ENCODE measurements at regions not wholly inside any gene's neighbourhood (a gene's known extent, or its start where the extent isn't known, plus 50 kb on each side); places are given as distances from the start of the nearest gene placed in this dataset.

GRCh38 chr18:39843546-39843945 lies 2111.5 kb upstream of the PIK3C3 start:
- no peak for ATAC-seq
- ChIA-PET SMC1A (ENCODE audit: uncharacterized antibody, unreplicated experiment) (no interaction called here), POLR2A (no interaction called here), CTCF (no interaction called here), RAD21 (ENCODE audit: unreplicated experiment) (no interaction called here)
- in situ Hi-C loops (cut with MboI) = no loop called here
- intact Hi-C loops (cut with micrococcal nuclease; ENCODE audit: unreplicated experiment) = no loop called here
- H3K27me3 ChIP-seq (replicated peaks in 1 of 2; ENCODE audit: control insufficient read depth in 2 of 2, insufficient read depth in 2 of 2, low read length in 1 of 2) = no peaks in the 10 kb centered on the region
- WGBS (ENCODE audit: insufficient coverage, insufficient replicate concordance, low lambda C conversion rate, missing lambda C conversion rate) = 2% methylated on average over 4 of the region's 4 CpGs
- H3K9ac ChIP-seq (ENCODE audit: control insufficient read depth, insufficient read depth, low read length) = no peak overlapping the region
- H4K20me1 ChIP-seq (ENCODE audit: control insufficient read depth, insufficient read depth) = no peaks in the 10 kb centered on the region
- BruUV-seq (replicated peaks) = no TSS peak
- no peaks in the 10 kb centered on the region for H3K9me3 ChIP-seq (replicated peaks; ENCODE audit: control insufficient read depth, insufficient read depth, low read length)
- FAIRE-seq = no peak
- H3K4me1 ChIP-seq (ENCODE audit: control insufficient read depth, insufficient read depth, low read length) = no peaks in the 10 kb centered on the region
- H3K4me2 ChIP-seq (ENCODE audit: control insufficient read depth, insufficient read depth) = no peak overlapping the region
- TF ChIP-seq ZNF217 (IDR thresholded peaks at IDR 0.05) (no peak), POLR2A (IDR thresholded peaks at IDR 0.05; ENCODE audit: low read depth, low read length) (no peak), BACH1 (IDR thresholded peaks at IDR 0.05; ENCODE audit: borderline replicate concordance) (no peak)
- no peaks in the 10 kb centered on the region for H3K36me3 ChIP-seq (ENCODE audit: control insufficient read depth in 2 of 2, insufficient read depth in 2 of 2, low read length in 1 of 2)
- no peak overlapping the region for H3K27ac ChIP-seq (ENCODE audit: control insufficient read depth, insufficient read depth)
- DNase-seq (ENCODE audit: low read depth, low spot score) = no peak
- H2AFZ ChIP-seq (ENCODE audit: control insufficient read depth, low read depth, low read length) = no peak overlapping the region
- H3K79me2 ChIP-seq (ENCODE audit: control insufficient read depth, insufficient read depth, low read length) = no peaks in the 10 kb centered on the region
- no peak overlapping the region for H3K4me3 ChIP-seq

GRCh38 chr18:39842366-39842914 lies 2112.6 kb upstream of the PIK3C3 start:
- no peak for FAIRE-seq
- no peak overlapping the region for H3K4me2 ChIP-seq (ENCODE audit: control insufficient read depth, insufficient read depth)
- ChIA-PET RAD21 (ENCODE audit: unreplicated experiment) (no interaction called here), SMC1A (ENCODE audit: uncharacterized antibody, unreplicated experiment) (no interaction called here), CTCF (no interaction called here), POLR2A (no interaction called here)
- H3K27ac ChIP-seq (ENCODE audit: control insufficient read depth, insufficient read depth) = no peak overlapping the region
- in situ Hi-C loops (cut with MboI) = no loop called here
- no peak for DNase-seq (ENCODE audit: low read depth, low spot score)
- intact Hi-C loops (cut with micrococcal nuclease; ENCODE audit: unreplicated experiment) = no loop called here
- H3K9ac ChIP-seq (ENCODE audit: control insufficient read depth, insufficient read depth, low read length) = no peak overlapping the region
- no peaks in the 10 kb centered on the region for H3K9me3 ChIP-seq (replicated peaks; ENCODE audit: control insufficient read depth, insufficient read depth, low read length)
- no peak overlapping the region for H3K4me3 ChIP-seq
- H2AFZ ChIP-seq (ENCODE audit: control insufficient read depth, low read depth, low read length) = no peak overlapping the region
- no peaks in the 10 kb centered on the region for H3K4me1 ChIP-seq (ENCODE audit: control insufficient read depth, insufficient read depth, low read length)
- no peak for ATAC-seq
- WGBS (ENCODE audit: insufficient coverage, insufficient replicate concordance, low lambda C conversion rate, missing lambda C conversion rate) = 23% methylated on average over 8 of the region's 9 CpGs
- H3K79me2 ChIP-seq (ENCODE audit: control insufficient read depth, insufficient read depth, low read length) = no peaks in the 10 kb centered on the region
- H4K20me1 ChIP-seq (ENCODE audit: control insufficient read depth, insufficient read depth) = no peaks in the 10 kb centered on the region
- no TSS peak for BruUV-seq (replicated peaks)
- H3K36me3 ChIP-seq (ENCODE audit: control insufficient read depth in 2 of 2, insufficient read depth in 2 of 2, low read length in 1 of 2) = no peaks in the 10 kb centered on the region
- H3K27me3 ChIP-seq (replicated peaks in 1 of 2; ENCODE audit: control insufficient read depth in 2 of 2, insufficient read depth in 2 of 2, low read length in 1 of 2) = no peaks in the 10 kb centered on the region
- TF ChIP-seq RAD21 (IDR thresholded peaks at IDR 0.05; ENCODE audit: insufficient read depth, low read depth, low read length) (no peak), MEF2A (IDR thresholded peaks at IDR 0.05; ENCODE audit: insufficient read depth, low read depth, low read length) (no peak), NRF1 (conservative IDR thresholded peaks at IDR 0.05; ENCODE audit: low read depth, low read length) (no peak), FOS (IDR thresholded peaks at IDR 0.05; ENCODE audit: borderline replicate concordance, extremely low read depth, insufficient read length) (no peak), E2F8 (IDR thresholded peaks at IDR 0.05; ENCODE audit: low read depth, partially characterized antibody) (no peak), ATF2 (IDR thresholded peaks at IDR 0.05; ENCODE audit: low read length) (no peak), CEBPB (IDR thresholded peaks at IDR 0.05; ENCODE audit: borderline replicate concordance in 1 of 2, low read depth in 2 of 2, low read length in 2 of 2) (no peak), ZBED1 (IDR thresholded peaks at IDR 0.05; ENCODE audit: borderline replicate concordance) (no peak), BHLHE40 (IDR thresholded peaks at IDR 0.05; ENCODE audit: borderline replicate concordance in 1 of 2, low read depth in 2 of 2, low read length in 1 of 2) (no peak)

Measured in GM12878 (cell line).